ENCODE measurements at regions not wholly inside any gene's neighbourhood (a gene's known extent, or its start where the extent isn't known, plus 50 kb on each side); places are given as distances from the start of the nearest gene placed in this dataset.

DNA sequence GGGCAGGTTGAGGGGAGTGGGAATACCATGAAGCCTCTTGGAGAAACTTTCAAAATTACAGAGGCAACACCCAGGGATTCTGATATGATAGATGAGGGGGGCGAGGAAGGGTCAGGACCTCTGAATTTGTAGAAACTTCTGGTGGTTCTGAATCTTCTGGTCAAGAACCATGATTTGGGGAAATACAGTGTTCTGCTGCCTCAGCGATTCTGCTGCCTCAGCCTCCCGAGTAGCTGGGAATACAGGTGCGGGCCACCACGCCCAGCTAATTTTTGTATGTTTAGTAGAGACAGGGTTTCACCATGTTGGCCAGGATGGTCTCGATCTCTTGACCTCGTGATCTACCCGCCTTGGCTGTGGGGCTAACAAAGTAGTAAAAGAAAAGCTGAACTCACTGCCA, 70.4 kb downstream of the MAGEF1 start:
- TF ChIP-seq, protein P1, sequence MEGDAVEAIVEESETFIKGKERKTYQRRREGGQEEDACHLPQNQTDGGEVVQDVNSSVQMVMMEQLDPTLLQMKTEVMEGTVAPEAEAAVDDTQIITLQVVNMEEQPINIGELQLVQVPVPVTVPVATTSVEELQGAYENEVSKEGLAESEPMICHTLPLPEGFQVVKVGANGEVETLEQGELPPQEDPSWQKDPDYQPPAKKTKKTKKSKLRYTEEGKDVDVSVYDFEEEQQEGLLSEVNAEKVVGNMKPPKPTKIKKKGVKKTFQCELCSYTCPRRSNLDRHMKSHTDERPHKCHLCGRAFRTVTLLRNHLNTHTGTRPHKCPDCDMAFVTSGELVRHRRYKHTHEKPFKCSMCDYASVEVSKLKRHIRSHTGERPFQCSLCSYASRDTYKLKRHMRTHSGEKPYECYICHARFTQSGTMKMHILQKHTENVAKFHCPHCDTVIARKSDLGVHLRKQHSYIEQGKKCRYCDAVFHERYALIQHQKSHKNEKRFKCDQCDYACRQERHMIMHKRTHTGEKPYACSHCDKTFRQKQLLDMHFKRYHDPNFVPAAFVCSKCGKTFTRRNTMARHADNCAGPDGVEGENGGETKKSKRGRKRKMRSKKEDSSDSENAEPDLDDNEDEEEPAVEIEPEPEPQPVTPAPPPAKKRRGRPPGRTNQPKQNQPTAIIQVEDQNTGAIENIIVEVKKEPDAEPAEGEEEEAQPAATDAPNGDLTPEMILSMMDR (IDR thresholded peaks at IDR 0.05) = no peak
- Histone ChIP-seq H3K4me3 (no peak overlapping the region), H3K27ac (no peak overlapping the region)
- DNase-seq (ENCODE audit: low spot score) = no peak

DNA sequence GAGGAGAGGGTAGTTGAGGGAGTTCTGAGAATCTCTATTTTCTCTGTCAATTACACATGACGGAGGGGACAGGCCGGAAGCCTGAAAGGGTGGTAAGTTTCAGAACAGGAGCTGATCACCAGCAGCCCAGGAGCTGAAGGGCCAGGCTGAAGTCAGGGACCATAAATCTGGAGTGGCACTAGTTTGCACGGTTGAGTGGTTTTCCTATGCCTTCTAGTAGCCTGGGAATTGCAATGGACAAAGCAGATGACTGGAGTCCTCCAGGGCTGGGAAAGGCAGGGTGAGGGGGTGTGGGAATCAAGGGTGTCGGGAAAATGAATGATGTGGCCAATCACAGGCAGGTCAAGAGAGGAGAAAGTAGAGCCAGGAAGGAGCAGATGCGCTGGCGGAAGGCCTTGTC, 72.5 kb downstream of the MAGEF1 start:
- TF ChIP-seq, protein P1 (IDR thresholded peaks at IDR 0.05) = no peak
- DNase-seq (ENCODE audit: low spot score) = no peak

DNA sequence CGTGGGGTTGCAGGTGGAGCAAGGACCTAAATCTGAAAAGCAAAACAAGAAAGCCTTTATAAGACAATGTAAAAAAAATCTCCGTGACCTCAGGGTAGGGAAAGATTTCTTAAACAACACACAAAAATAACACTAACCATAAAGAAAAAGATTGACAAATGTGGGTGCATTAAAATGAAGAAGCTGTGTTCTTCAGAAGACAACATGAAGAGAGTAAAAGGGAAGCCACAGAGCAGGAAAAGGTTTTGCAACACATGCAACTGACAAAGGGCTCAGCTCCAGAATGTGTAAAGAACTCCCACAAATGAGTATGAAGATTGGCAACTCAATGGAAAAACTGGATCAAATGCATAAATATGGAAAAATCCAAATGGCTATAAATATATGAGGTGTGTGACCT, 74.2 kb downstream of the MAGEF1 start:
- TF ChIP-seq, protein P1 (IDR thresholded peaks at IDR 0.05) = no peak
- H3K4me3 ChIP-seq = no peak overlapping the region
- no peak overlapping the region for H3K27ac ChIP-seq
- DNase-seq (ENCODE audit: low spot score) = no peak

More for the DNA sequence above, 72.5 kb downstream of the MAGEF1 start:
- Histone ChIP-seq H3K27ac (no peak overlapping the region), H3K4me3 (no peak overlapping the region)

DNA sequence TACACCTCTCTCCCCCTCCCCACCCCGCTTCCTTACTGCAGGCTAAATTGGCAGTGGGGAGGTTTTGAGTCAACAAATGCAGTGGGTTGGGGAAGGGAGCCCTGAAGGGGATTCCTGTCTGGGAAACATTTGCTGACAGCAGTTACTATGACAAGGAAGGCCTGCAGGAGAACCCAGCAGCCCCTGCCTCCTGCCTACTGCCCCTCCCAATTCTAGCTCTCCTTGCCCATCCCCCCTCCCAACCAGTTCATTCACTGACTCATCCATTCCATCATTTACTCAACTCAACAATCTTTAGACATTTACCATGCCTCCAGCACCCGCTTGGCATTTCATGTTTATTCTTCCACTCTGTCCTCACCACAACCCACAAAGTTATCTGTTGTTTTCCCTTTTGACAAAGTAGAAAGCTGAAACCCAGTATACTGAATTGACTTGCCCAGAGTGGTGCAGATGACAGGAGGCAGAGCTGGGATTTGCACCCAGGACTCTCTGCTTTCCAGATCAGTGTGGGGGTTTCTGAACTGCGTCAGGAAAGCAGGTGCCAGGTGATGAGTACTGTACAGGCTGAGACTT, 75.0 kb downstream of the MAGEF1 start:
- TF ChIP-seq, protein P1 (IDR thresholded peaks at IDR 0.05) = no peak
- DNase-seq (ENCODE audit: low spot score) = no peak
- H3K27ac ChIP-seq = no peak overlapping the region
- no peak overlapping the region for H3K4me3 ChIP-seq

DNA sequence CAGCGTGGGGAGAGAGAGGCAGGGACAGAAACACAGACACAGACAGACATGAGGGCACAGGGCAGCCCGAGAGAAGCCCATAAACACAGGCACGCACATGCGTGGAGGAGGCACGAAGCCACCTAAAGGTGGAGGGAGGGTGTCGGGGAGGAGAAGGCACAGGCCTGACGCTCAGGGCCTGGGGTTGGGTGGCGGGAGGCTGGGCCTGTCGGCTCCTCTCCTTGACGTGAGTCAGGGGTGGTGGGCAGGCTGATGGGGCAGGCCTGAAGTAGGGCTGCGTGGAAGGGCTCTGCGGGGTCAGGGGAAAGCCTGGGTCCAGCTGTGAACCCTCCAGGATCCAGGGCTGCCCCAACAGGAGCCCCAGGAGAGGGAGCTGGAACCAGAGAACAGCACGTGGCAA, 74.2 kb downstream of the EPHB3 start:
- Histone ChIP-seq H3K27ac (no peak overlapping the region), H3K4me3 (no peak overlapping the region)
- TF ChIP-seq, protein P1 (IDR thresholded peaks at IDR 0.05) = no peak
- no peak for DNase-seq (ENCODE audit: low spot score)

DNA sequence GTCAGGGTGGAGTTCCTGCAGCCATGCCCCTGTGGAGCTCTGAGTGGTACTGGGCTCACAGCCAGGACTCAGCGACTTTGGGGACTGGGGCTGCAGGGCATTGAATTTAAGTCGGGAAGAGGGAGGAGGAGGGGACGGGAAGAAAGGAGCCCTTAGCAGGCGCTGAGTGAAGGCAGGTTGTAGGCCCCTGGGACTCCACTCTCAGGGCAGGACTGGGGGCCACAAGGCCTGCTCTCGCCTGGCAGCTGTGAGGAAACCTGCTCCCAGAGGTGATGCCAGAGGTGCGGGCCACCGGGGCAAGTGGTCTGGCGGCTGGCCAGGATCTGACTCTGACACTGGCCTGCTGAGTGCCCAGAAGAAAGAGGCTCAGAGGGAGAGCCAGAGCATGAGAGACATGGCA, 73.5 kb downstream of the EPHB3 start:
- TF ChIP-seq, protein P1 (IDR thresholded peaks at IDR 0.05) = no peak
- H3K27ac ChIP-seq = no peak overlapping the region
- no peak overlapping the region for H3K4me3 ChIP-seq
- DNase-seq (ENCODE audit: low spot score) = no peak

DNA sequence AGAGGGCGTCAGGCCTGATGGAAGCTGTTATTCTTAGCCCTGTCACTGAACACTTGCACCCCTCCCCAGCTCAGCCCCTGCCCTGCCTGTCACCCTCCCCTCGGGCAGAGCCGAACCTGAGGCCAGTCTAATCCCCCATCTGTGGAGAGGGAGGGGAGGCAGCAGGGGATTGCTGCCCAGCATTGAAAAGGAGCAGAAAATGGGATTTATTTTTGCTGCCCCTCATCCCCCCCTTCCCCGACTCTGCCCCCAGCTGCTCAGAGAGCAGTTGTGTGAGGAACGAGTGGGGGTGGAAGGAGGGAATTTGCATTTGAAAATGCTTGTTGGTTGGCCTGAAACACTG, 71.6 kb downstream of the EPHB3 start:
- DNase-seq (ENCODE audit: low spot score) = no peak
- H3K4me3 ChIP-seq = no peak overlapping the region
- H3K27ac ChIP-seq = no peak overlapping the region
- TF ChIP-seq, protein P1 (IDR thresholded peaks at IDR 0.05) = no peak
